K562 (cell line): ENCODE measurements at regions not wholly inside any gene's neighbourhood (a gene's known extent, or its start where the extent isn't known, plus 50 kb on each side); places are given as distances from the start of the nearest gene placed in this dataset.

Source experiments
- CEBPB ChIP-seq: fragments of 450-650 bp; IDR thresholded peaks from 2 replicates; pipeline ENCODE4 v1.6.1; 2016; ENCODE audit warnings: missing genetic modification characterization, missing compliant biosample characterization
- EZH2 ChIP-seq: IDR thresholded peaks from 2 replicates; pipeline ENCODE4 v1.6.1; 2012; ENCODE audit warnings: low read depth, mild to moderate bottlenecking, inconsistent platforms, low read length, borderline replicate concordance
- FUS ChIP-seq: fragments of 200-400 bp; formaldehyde crosslinking; optimal IDR thresholded peaks from 2 replicates; pipeline ENCODE3; 2017; ENCODE audit warnings: low read depth, low read length
- KDM4B ChIP-seq, 2 experiments: fragments of 450-650 bp in 1 of 2; sonication (generic) in 1 of 2; IDR thresholded peaks; 2 replicates each; pipeline ENCODE4 v1.6.1; 2016 to 2017; ENCODE audit warnings: borderline replicate concordance in 2 of 2, antibody characterized with exemption in 1 of 2, low read depth in 1 of 2, mild to moderate bottlenecking in 1 of 2
- PML ChIP-seq: IDR thresholded peaks from 2 replicates; pipeline ENCODE4 v1.6.1; 2012; ENCODE audit warnings: low read length, inconsistent platforms
- RFX7 ChIP-seq: fragments of 250-450 bp; sonication (Bioruptor Pico); IDR thresholded peaks from 2 replicates; pipeline ENCODE4 v1.5.1; 2021; ENCODE audit warnings: mild to moderate bottlenecking
- SIN3A ChIP-seq, 2 experiments: fragments of 150-350 bp in 1 of 2; IDR thresholded peaks; 2 replicates each; pipeline ENCODE4 v1.6.1; 2011 to 2016; ENCODE audit warnings: borderline replicate concordance in 2 of 2, low read depth in 2 of 2, low read length in 2 of 2, mild to moderate bottlenecking in 2 of 2, moderate library complexity in 2 of 2; ENCODE audit not compliant: control insufficient read depth in 1 of 2
- SIRT6 ChIP-seq: IDR thresholded peaks from one replicate; pipeline ENCODE4 v1.6.1; 2012; ENCODE audit warnings: low read depth, mild to moderate bottlenecking, control low read depth, inconsistent platforms, low read length, moderate library complexity
- TBL1XR1 ChIP-seq, 2 experiments: IDR thresholded peaks; 2 replicates each; pipeline ENCODE4 v1.6.1; 2012; ENCODE audit warnings: improper control_type of control experiment in 2 of 2, low read length in 2 of 2, mild to moderate bottlenecking in 1 of 2
- ZNF121 ChIP-seq: sonication (generic); formaldehyde crosslinking; conservative IDR thresholded peaks from 2 replicates; pipeline ENCODE4 v1.8.0; 2022; ENCODE audit warnings: missing genetic modification reagents
- ZNF140 ChIP-seq: fragments of 250-450 bp; sonication (Bioruptor Pico); IDR thresholded peaks from 2 replicates; pipeline ENCODE4 v1.8.0; 2021; ENCODE audit warnings: moderate library complexity, mild to moderate bottlenecking, inconsistent platforms
- TF ChIP-seq, protein P1 (sequence below), 2 experiments: fragments of 450-650 bp in 1 of 2; sonication (generic) in 1 of 2; formaldehyde crosslinking in 1 of 2; IDR thresholded peaks in 1 of 2; conservative IDR thresholded peaks in 1 of 2; 2 replicates each; pipeline versions ENCODE4 v1.6.1 to v1.8.1; 2016 to 2023; ENCODE audit warnings: mild to moderate bottlenecking in 2 of 2, moderate library complexity in 2 of 2, inconsistent platforms in 1 of 2, missing genetic modification reagents in 1 of 2
- TF ChIP-seq, protein P2 (sequence below): fragments of 450-650 bp; IDR thresholded peaks from 2 replicates; pipeline ENCODE4 v1.6.1; 2018; ENCODE audit not compliant: partially characterized antibody
- TF ChIP-seq, protein P3 (sequence below), 3 experiments: IDR thresholded peaks in 2 of 3; conservative IDR thresholded peaks in 1 of 3; 2 replicates each; pipeline ENCODE4 v1.5.1; 2011 to 2012; ENCODE audit warnings: low read length in 3 of 3, mild to moderate bottlenecking in 3 of 3, control low read depth in 2 of 3, improper control_type of control experiment in 1 of 3, inconsistent platforms in 1 of 3, low read depth in 1 of 3, mixed read lengths in 1 of 3, moderate library complexity in 1 of 3; ENCODE audit not compliant: insufficient read depth in 2 of 3

DNA sequence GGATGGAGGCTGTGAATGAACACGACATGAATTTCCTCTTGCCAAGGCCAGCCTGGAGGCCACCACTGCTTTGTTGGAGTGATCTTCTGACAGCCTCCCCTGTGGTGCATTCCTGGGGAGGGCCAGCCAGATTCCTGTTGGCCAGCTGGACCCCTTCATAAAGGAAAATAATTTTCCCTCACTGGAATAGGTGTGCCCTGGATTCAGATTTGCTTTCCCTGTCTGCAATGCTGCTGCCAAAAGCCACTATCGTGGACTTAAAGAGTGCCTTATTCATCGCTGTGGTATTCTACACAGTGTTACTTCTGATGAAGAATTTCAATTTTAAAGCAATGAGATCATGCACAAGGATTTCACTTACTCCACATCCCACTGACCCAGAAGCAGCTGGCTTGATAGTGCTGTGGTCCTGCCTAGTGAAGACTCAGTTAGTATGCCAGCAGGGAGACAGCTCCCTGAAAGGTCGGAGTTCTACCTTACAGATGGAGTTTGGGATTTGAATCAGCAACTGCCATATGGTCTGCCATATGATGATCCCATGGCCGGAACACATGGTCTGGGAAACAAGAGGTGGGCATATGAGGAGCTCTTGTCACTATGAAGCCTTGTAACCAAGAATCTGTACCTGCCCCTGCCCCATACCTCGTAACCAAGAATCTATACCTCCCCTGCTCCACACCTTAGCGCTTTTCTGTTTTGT is 145.2 kb downstream of the KLF13 start:
- TF ChIP-seq ZNF140 (CRISPR knock-in tag), result no peak
- TF ChIP-seq ZNF121 (CRISPR knock-in tag), result no peak
- no peak for TF ChIP-seq FUS
- TF ChIP-seq, protein P1, sequence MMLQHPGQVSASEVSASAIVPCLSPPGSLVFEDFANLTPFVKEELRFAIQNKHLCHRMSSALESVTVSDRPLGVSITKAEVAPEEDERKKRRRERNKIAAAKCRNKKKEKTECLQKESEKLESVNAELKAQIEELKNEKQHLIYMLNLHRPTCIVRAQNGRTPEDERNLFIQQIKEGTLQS (IDR thresholded peaks at IDR 0.05), result no peak
- TF ChIP-seq, protein P1 (CRISPR knock-in tag; conservative IDR thresholded peaks at IDR 0.05), result no peak
- TF ChIP-seq SIN3A (IDR thresholded peaks at IDR 0.05; ENCODE audit: borderline replicate concordance in 2 of 2, control insufficient read depth in 1 of 2, low read depth in 2 of 2, low read length in 2 of 2), result no peak
- TF ChIP-seq TBL1XR1 (IDR thresholded peaks at IDR 0.05; ENCODE audit: low read length in 2 of 2), result no peak
- no peak for TF ChIP-seq SIRT6
- no peak for TF ChIP-seq PML
- TF ChIP-seq CEBPB (tag), result no peak
- TF ChIP-seq, protein P2, sequence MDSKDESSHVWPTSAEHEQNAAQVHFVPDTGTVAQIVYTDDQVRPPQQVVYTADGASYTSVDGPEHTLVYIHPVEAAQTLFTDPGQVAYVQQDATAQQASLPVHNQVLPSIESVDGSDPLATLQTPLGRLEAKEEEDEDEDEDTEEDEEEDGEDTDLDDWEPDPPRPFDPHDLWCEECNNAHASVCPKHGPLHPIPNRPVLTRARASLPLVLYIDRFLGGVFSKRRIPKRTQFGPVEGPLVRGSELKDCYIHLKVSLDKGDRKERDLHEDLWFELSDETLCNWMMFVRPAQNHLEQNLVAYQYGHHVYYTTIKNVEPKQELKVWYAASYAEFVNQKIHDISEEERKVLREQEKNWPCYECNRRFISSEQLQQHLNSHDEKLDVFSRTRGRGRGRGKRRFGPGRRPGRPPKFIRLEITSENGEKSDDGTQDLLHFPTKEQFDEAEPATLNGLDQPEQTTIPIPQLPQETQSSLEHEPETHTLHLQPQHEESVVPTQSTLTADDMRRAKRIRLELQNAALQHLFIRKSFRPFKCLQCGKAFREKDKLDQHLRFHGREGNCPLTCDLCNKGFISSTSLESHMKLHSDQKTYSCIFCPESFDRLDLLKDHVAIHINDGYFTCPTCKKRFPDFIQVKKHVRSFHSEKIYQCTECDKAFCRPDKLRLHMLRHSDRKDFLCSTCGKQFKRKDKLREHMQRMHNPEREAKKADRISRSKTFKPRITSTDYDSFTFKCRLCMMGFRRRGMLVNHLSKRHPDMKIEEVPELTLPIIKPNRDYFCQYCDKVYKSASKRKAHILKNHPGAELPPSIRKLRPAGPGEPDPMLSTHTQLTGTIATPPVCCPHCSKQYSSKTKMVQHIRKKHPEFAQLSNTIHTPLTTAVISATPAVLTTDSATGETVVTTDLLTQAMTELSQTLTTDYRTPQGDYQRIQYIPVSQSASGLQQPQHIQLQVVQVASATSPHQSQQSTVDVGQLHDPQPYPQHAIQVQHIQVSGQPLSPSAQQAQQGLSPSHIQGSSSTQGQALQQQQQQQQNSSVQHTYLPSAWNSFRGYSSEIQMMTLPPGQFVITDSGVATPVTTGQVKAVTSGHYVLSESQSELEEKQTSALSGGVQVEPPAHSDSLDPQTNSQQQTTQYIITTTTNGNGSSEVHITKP, result no peak
- no peak for TF ChIP-seq KDM4B (IDR thresholded peaks at IDR 0.05; ENCODE audit: borderline replicate concordance in 2 of 2, low read depth in 1 of 2)
- TF ChIP-seq, protein P3, sequence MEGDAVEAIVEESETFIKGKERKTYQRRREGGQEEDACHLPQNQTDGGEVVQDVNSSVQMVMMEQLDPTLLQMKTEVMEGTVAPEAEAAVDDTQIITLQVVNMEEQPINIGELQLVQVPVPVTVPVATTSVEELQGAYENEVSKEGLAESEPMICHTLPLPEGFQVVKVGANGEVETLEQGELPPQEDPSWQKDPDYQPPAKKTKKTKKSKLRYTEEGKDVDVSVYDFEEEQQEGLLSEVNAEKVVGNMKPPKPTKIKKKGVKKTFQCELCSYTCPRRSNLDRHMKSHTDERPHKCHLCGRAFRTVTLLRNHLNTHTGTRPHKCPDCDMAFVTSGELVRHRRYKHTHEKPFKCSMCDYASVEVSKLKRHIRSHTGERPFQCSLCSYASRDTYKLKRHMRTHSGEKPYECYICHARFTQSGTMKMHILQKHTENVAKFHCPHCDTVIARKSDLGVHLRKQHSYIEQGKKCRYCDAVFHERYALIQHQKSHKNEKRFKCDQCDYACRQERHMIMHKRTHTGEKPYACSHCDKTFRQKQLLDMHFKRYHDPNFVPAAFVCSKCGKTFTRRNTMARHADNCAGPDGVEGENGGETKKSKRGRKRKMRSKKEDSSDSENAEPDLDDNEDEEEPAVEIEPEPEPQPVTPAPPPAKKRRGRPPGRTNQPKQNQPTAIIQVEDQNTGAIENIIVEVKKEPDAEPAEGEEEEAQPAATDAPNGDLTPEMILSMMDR (IDR thresholded peaks at IDR 0.05 in 2 of 3, conservative IDR thresholded peaks at IDR 0.05 in 1 of 3; ENCODE audit: insufficient read depth in 2 of 3, low read depth in 1 of 3, low read length in 3 of 3), result no peak
- no peak for TF ChIP-seq RFX7
- no peak for TF ChIP-seq EZH2
